ENCODE measurements at regions not wholly inside any gene's neighbourhood (a gene's known extent, or its start where the extent isn't known, plus 50 kb on each side); places are given as distances from the start of the nearest gene placed in this dataset.
A peak's percentile ranks its signal among the peaks of the same experiment; 100 is the strongest.

GRCh38 chr3:98969295-98969694 is 67.8 kb upstream of the DCBLD2 start:
- no peaks in the 10 kb centered on the region for H3K27me3 ChIP-seq
- H3K4me3 ChIP-seq: no peak overlapping the region
- no peak for DNase-seq
- H3K27ac ChIP-seq: no peak overlapping the region
- H3K36me3 ChIP-seq: no peaks in the 10 kb centered on the region
- H3K9me3 ChIP-seq (replicated peaks): no peaks in the 10 kb centered on the region
- H3K4me1 ChIP-seq: peaks cover 5% of the 10 kb centered on the region; the same call in 1 of the 2 replicates

GRCh38 chr3:98968824-98969223 is 67.3 kb upstream of the DCBLD2 start:
- Histone ChIP-seq H3K27me3 (no peaks in the 10 kb centered on the region), H3K4me1 (peaks cover 5% of the 10 kb centered on the region; the same call in 1 of the 2 replicates), H3K36me3 (no peaks in the 10 kb centered on the region), H3K4me3 (no peak overlapping the region), H3K27ac (no peak overlapping the region), H3K9me3 (replicated peaks) (no peaks in the 10 kb centered on the region)
- DNase-seq: no peak

GRCh38 chr3:98968347-98968746 is 66.9 kb upstream of the DCBLD2 start:
- H3K27ac ChIP-seq: no peak overlapping the region

GRCh38 chr3:98967758-98968157 is 66.3 kb upstream of the DCBLD2 start:
- H3K9me3 ChIP-seq (replicated peaks): no peaks in the 10 kb centered on the region
- H3K27ac ChIP-seq: no peak overlapping the region
- H3K36me3 ChIP-seq: no peaks in the 10 kb centered on the region
- peaks cover 5% of the 10 kb centered on the region; the same call in 1 of the 2 replicates for H3K4me1 ChIP-seq
- no peak for DNase-seq
- H3K27me3 ChIP-seq: no peaks in the 10 kb centered on the region
- H3K4me3 ChIP-seq: no peak overlapping the region

More at GRCh38 chr3:98968347-98968746, 66.9 kb upstream of the DCBLD2 start:
- Histone ChIP-seq H3K9me3 (replicated peaks) (no peaks in the 10 kb centered on the region), H3K4me3 (no peak overlapping the region), H3K36me3 (no peaks in the 10 kb centered on the region), H3K4me1 (peaks cover 5% of the 10 kb centered on the region; the same call in 1 of the 2 replicates), H3K27me3 (no peaks in the 10 kb centered on the region)
- no peak for DNase-seq

- no peak for DNase-seq
- H3K4me1 ChIP-seq: peaks cover 8% of the 10 kb centered on the region; the same call in 1 of the 2 replicates
- no peak overlapping the region for H3K27ac ChIP-seq
Measured at GRCh38 chr3:98966862-98967546, 65.5 kb upstream of the DCBLD2 start.

GRCh38 chr3:98966434-98966833 is 64.9 kb upstream of the DCBLD2 start:
- Histone ChIP-seq H3K36me3 (no peaks in the 10 kb centered on the region), H3K4me3 (no peak overlapping the region), H3K27me3 (no peaks in the 10 kb centered on the region), H3K9me3 (replicated peaks) (no peaks in the 10 kb centered on the region), H3K4me1 (peaks cover 8% of the 10 kb centered on the region; the same call in 1 of the 2 replicates), H3K27ac (no peak overlapping the region)
- no peak for DNase-seq

More at GRCh38 chr3:98966862-98967546, 65.5 kb upstream of the DCBLD2 start:
- Histone ChIP-seq H3K27me3 (no peaks in the 10 kb centered on the region), H3K4me3 (no peak overlapping the region), H3K9me3 (replicated peaks) (no peaks in the 10 kb centered on the region), H3K36me3 (no peaks in the 10 kb centered on the region)

DNA sequence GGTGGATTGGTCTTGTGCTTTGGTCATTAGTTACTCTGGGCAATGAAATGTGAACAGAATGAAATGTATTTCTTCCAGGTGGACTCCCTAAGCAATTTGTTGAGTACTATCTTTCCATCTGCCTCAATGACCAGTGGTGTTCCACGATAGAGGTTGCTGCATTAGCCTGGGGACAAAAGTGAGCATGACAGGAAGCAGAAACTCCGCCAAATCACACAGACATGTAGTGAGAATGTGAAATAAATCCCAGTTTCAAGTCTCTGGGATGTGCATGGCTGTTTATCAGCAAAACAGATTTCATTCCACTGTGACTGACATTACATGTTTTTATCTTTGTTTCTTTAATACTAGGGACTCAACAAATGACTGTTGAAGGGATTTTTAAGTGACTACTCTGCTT is 63.3 kb upstream of the DCBLD2 start:
- Histone ChIP-seq H3K27me3 (no peaks in the 10 kb centered on the region), H3K4me1 (peaks cover 3% of the 10 kb centered on the region; the same call in 1 of the 2 replicates), H3K4me3 (no peak overlapping the region), H3K27ac (no peak overlapping the region), H3K9me3 (replicated peaks) (no peaks in the 10 kb centered on the region), H3K36me3 (no peaks in the 10 kb centered on the region)
- no peak for DNase-seq

DNA sequence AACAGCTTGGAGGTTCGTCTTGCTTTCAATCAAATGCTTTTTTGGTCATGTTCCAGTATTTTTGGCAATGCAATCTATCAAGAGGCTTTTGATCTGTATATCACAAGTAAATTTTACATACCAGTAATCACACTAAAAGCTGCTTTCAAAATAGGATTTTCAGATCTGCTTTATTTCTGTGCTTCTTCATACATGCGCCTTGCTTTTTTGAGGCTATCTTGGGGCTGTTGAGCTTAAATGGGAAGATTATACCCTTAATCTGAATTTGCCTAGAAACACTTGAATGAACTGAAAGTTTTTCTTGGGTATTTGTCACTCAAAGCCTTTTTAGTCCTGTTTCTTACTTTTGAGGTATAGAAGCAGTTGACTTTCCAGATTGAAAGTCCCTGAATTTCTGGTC is 62.1 kb upstream of the DCBLD2 start:
- H3K27me3 ChIP-seq: no peaks in the 10 kb centered on the region
- H3K27ac ChIP-seq: no peak overlapping the region
- H3K9me3 ChIP-seq (replicated peaks): no peaks in the 10 kb centered on the region
- H3K36me3 ChIP-seq: no peaks in the 10 kb centered on the region
- DNase-seq: no peak
- H3K4me3 ChIP-seq: no peak overlapping the region
- peaks cover 3% of the 10 kb centered on the region; the same call in 1 of the 2 replicates for H3K4me1 ChIP-seq

- DNase-seq: no peak
- no peaks in the 10 kb centered on the region for H3K9me3 ChIP-seq (replicated peaks)
- peaks cover 3% of the 10 kb centered on the region; the same call in 1 of the 2 replicates for H3K4me1 ChIP-seq
- H3K36me3 ChIP-seq: no peaks in the 10 kb centered on the region
- H3K27ac ChIP-seq: peak overlapping the region; percentile 37
- no peaks in the 10 kb centered on the region for H3K27me3 ChIP-seq
- H3K4me3 ChIP-seq: no peak overlapping the region
Measured at GRCh38 chr3:98962951-98963350, 61.5 kb upstream of the DCBLD2 start.

DNA sequence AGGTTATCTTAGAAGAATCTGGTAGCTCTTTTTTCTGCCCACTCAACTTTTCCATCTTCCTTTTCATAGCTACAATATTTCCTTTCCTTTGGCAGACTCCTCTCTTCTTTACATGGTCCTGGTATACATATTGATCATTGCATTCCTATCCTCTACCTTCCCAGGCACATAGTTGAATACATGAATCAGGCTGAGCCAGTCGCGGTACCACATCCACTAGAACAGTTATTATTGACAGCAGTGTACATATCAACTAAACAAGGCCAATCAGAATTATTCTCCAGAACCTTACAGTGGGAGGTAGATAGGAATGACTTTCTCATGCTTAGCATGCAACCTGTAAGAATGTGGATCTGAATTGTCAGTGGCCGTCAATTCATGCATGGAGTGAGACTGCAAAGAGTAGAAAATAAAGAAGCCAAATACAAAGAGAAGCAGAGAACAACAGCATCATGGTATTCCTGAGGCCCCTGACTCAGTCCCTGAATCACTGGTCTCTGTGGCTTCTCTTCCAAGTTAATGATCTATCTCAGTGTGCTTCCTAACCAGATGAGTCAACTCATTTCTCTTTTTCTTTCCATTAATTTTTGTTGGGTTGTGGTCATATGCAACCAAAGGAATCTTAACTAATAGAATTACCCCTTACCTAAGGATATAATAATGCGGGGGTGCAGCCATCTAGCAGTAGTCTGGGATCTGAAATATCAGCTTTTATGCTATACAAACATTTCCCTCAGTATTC is 60.9 kb upstream of the DCBLD2 start:
- no peak overlapping the region for H3K4me3 ChIP-seq

DNA sequence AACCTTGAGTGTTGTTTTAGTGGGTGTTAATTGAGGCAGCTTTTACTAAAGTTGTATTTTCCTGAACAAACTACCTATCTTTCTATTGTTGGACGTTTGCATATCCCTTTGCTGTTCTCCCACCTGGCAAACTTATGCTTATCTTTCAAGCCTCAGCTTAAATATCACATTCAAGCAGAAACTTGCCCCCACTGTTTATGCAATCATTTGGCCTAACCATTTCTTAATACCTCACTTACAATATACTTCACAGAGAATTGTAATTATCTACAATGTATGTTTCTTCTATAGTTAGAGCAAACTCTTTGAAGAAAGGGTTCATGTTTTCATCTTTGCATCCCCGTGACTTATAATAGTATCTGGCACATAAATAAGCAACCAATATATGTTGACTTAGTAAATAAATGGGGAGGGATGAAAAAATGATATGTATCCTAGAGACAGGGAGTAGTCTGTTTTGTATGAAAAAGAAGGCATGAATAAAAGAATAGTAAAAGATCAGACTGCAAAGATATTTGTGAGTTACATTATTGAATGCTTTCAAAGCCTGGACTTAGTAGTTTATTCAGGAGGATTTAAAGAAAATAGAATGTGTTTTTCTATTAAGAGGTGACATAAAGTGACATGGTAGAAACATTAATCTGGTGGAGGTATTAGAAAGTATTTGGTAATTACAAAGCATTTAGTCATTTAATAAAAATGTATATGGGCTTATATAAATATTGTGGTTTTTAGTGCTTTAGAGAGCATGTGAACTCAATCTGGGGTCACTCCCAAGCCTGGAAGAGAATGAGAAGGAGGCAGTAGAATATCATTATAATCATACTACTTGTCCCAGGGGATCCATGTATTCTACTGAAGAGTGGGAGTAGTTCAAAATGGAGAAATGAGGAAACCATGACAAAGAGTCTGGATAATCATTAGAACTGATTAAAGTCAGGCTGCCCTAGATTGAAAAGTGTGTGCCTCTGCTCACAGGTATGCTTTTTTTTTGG is 60.0 kb upstream of the DCBLD2 start:
- peak overlapping the region; percentile 34 for H3K27ac ChIP-seq
- no peak for DNase-seq
- no peaks in the 10 kb centered on the region for H3K9me3 ChIP-seq (replicated peaks)
- H3K27me3 ChIP-seq: no peaks in the 10 kb centered on the region
- H3K4me3 ChIP-seq: no peak overlapping the region
- peaks cover 3% of the 10 kb centered on the region; the same call in 1 of the 2 replicates for H3K4me1 ChIP-seq
- H3K36me3 ChIP-seq: no peaks in the 10 kb centered on the region

More for the DNA sequence above, 60.9 kb upstream of the DCBLD2 start:
- peaks cover 3% of the 10 kb centered on the region; the same call in 1 of the 2 replicates for H3K4me1 ChIP-seq
- H3K27me3 ChIP-seq: no peaks in the 10 kb centered on the region
- peak overlapping the region; percentile 37 for H3K27ac ChIP-seq
- no peaks in the 10 kb centered on the region for H3K9me3 ChIP-seq (replicated peaks)
- no peaks in the 10 kb centered on the region for H3K36me3 ChIP-seq
- no peak for DNase-seq

DNA sequence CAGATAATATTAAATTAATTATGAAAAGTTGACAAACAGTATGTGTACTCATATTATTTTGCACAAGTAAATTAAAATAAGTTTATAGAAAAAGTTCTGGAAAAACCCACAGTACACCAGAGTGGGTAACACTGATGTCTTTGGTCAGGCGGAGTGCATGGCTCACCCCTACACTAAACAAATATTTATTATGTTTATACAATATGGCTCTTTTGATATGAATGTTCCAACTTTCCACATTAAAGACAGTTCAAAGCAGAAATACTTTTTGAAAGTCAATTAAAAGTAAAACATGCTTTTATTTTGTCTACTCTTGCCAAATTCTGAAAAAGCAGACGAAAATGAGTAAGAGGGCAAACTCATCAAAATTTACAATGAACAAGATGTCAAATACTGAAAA is 56.2 kb upstream of the DCBLD2 start:
- no peaks in the 10 kb centered on the region for H3K36me3 ChIP-seq
- peaks cover 3% of the 10 kb centered on the region; the same call in 1 of the 2 replicates for H3K4me1 ChIP-seq
- DNase-seq: no peak
- H3K27me3 ChIP-seq: no peaks in the 10 kb centered on the region
- H3K4me3 ChIP-seq: no peak overlapping the region
- no peaks in the 10 kb centered on the region for H3K9me3 ChIP-seq (replicated peaks)
- H3K27ac ChIP-seq: no peak overlapping the region

GRCh38 chr3:98956008-98956407 is 54.5 kb upstream of the DCBLD2 start:
- DNase-seq: no peak
- Histone ChIP-seq H3K4me1 (no peaks in the 10 kb centered on the region), H3K9me3 (replicated peaks) (no peaks in the 10 kb centered on the region), H3K27me3 (no peaks in the 10 kb centered on the region), H3K4me3 (no peak overlapping the region), H3K27ac (no peak overlapping the region), H3K36me3 (no peaks in the 10 kb centered on the region)

GRCh38 chr3:98954791-98955604 is 53.5 kb upstream of the DCBLD2 start:
- Histone ChIP-seq H3K4me1 (no peaks in the 10 kb centered on the region), H3K27me3 (no peaks in the 10 kb centered on the region), H3K36me3 (no peaks in the 10 kb centered on the region), H3K27ac (no peak overlapping the region), H3K9me3 (replicated peaks) (no peaks in the 10 kb centered on the region), H3K4me3 (no peak overlapping the region)
- DNase-seq: no peak

All from SJCRH30 (cell line).